SJCRH30 (cell line): ENCODE measurements at regions not wholly inside any gene's neighbourhood (a gene's known extent, or its start where the extent isn't known, plus 50 kb on each side); places are given as distances from the start of the nearest gene placed in this dataset.

ENCODE experiments used
- DNase-seq, 2 experiments: peaks; one replicate each; pipeline ENCODE4 v3.0.0-alpha.2; 2015 to 2020
- H3K27ac ChIP-seq: fragments of 250-450 bp; sonication (Bioruptor Pico); 2 replicates; pipeline ENCODE4 v1.5.1; 2020; ENCODE audit warnings: mild to moderate bottlenecking, moderate library complexity
- H3K27me3 ChIP-seq: fragments of 250-450 bp; sonication (Bioruptor Pico); 2 replicates; pipeline ENCODE4 v1.5.1; 2020; ENCODE audit warnings: mild to moderate bottlenecking, moderate library complexity
- H3K36me3 ChIP-seq: fragments of 250-450 bp; sonication (Bioruptor Pico); 2 replicates; pipeline ENCODE4 v1.5.1; 2020; ENCODE audit warnings: mild to moderate bottlenecking, moderate library complexity
- H3K4me1 ChIP-seq: fragments of 250-450 bp; sonication (Bioruptor Pico); 2 replicates; pipeline ENCODE4 v1.5.1; 2020; ENCODE audit warnings: mild to moderate bottlenecking, moderate library complexity
- H3K4me3 ChIP-seq: fragments of 250-450 bp; sonication (Bioruptor Pico); 2 replicates; pipeline ENCODE4 v1.5.1; 2020; ENCODE audit warnings: mild to moderate bottlenecking, moderate library complexity
- H3K9me3 ChIP-seq: fragments of 250-450 bp; sonication (Bioruptor Pico); replicated peaks from 2 replicates; pipeline ENCODE4 v1.5.1; 2020; ENCODE audit warnings: mild to moderate bottlenecking, moderate library complexity

DNA sequence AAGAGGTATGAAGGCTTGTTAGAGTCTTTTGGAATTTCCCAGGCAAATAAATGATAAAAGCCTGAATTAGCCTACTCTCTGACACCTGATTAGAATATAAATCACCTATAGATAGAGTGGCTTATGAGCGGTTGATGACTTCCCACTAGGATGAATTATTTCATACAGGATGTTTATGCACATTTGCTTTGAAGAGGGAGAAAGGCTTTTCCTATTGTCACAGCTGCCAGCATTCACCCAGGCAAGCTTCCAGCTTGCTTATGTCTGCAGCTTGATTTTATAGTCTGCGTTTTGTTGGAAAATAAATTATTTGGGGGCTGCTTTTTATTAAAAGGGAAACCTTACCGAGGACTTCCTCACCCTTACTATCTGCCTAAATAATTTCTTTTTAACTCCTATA, 51.3 kb upstream of the EIF2S2 start:
- no peaks in the 10 kb centered on the region for H3K4me1 ChIP-seq
- no peaks in the 10 kb centered on the region for H3K9me3 ChIP-seq
- no peak overlapping the region for H3K4me3 ChIP-seq
- H3K36me3 ChIP-seq = no peaks in the 10 kb centered on the region
- no peak overlapping the region for H3K27ac ChIP-seq
- DNase-seq = no peak
- H3K27me3 ChIP-seq = no peaks in the 10 kb centered on the region

DNA sequence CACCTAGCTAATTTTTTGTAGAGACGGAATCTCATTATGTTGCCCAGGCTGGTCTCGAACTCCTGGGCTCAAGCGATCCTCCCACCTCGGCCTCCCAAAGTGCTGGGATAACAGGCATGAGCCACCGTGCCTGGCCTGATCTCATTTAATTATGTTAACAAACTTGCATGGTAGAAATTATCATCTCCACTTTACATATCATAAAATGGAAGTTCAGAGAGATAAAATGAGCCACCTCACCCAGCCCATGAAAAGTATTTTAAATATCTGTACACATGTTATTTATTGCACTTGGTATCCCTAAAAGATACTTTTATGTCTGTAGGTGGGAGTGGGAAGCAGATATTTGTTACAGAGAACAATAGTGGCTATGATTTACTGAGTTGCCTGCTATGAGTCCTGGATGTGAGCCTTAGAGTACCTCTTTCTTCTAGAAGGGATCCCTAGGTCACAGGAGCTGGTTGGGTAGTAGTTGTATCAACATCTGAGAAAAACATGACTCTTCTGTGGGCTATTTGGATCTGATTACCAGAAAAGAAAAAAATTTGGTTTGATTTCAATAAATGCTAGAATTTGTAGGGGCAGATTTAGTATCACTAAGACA, 52.4 kb upstream of the EIF2S2 start:
- no peak overlapping the region for H3K4me3 ChIP-seq
- no peak overlapping the region for H3K27ac ChIP-seq
- H3K9me3 ChIP-seq = no peaks in the 10 kb centered on the region
- no peak for DNase-seq
- H3K27me3 ChIP-seq = no peaks in the 10 kb centered on the region
- H3K4me1 ChIP-seq = no peaks in the 10 kb centered on the region
- no peaks in the 10 kb centered on the region for H3K36me3 ChIP-seq

DNA sequence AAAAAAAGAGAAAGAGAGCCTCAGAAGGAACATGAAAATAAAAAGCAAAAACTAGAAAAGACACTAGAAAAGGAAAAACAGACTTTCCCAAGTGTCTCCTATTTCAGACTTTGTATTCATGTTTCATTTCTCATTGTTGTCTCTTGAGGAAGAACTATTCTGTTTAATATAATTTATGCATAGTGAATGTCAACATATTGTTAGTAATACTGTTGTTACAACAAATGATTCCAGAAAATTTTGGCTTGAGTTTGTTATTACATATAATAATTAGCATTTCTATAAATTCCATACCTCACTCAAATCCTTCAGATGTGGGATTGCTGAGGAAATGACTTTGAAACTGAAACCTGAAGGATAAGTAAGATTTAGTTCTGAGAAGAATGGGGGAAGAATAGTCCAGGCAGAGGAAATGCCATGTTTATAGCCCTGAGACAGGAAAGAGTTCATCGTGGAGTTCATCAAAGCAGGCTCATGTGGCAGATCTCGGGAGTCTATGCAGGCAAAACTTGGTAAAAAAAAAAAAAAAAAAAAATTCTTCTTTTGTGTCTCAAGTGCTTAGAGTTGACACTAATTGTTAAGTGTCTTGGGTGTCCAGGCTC, 53.1 kb upstream of the EIF2S2 start:
- no peaks in the 10 kb centered on the region for H3K4me1 ChIP-seq
- H3K27me3 ChIP-seq = no peaks in the 10 kb centered on the region
- no peaks in the 10 kb centered on the region for H3K9me3 ChIP-seq
- no peaks in the 10 kb centered on the region for H3K36me3 ChIP-seq
- H3K4me3 ChIP-seq = no peak overlapping the region
- no peak overlapping the region for H3K27ac ChIP-seq
- no peak for DNase-seq

DNA sequence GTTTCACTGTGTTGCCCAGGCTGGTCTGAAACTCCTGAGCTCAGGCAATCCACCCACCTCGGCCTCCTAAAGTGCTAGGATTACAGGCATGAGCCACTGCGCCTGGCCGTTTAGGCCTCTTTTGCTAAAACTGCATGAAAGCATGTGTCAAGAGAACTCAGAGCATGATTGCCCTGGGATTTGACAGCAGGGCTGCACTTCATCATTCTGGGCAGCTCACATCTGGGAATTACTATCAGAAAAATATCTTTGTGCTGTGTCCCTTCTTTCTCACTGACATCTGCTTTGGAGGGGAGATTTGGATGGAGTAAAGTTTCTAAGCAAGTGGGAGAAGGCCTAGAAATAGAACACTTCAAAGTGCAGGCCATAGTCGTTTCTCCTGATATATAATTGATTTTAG, 59.6 kb upstream of the EIF2S2 start:
- Histone ChIP-seq H3K36me3 (no peaks in the 10 kb centered on the region), H3K4me1 (no peaks in the 10 kb centered on the region), H3K9me3 (no peaks in the 10 kb centered on the region), H3K4me3 (no peak overlapping the region), H3K27me3 (no peaks in the 10 kb centered on the region), H3K27ac (no peak overlapping the region)
- no peak for DNase-seq

DNA sequence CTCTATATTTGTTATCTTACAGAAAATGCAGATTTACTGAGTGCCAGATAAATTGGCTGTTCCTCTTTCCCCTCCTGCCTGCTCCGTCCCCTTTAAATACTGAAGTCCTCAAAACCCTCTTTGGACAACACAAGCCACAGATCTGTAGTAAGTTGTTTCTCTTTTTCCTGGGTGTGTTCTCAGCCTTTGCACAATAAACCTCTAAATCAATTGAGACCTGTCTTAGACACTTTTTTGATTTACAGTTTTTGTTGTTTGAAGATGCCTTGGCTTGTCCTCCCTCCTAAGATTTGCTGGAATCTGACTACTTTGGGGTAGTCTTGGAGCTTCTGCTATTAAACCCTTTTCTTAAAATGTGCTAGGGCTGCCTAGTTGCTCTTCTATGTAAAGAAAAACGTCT, 60.9 kb upstream of the EIF2S2 start:
- Histone ChIP-seq H3K36me3 (no peaks in the 10 kb centered on the region), H3K27ac (no peak overlapping the region), H3K4me3 (no peak overlapping the region), H3K4me1 (no peaks in the 10 kb centered on the region), H3K27me3 (no peaks in the 10 kb centered on the region), H3K9me3 (no peaks in the 10 kb centered on the region)
- no peak for DNase-seq

DNA sequence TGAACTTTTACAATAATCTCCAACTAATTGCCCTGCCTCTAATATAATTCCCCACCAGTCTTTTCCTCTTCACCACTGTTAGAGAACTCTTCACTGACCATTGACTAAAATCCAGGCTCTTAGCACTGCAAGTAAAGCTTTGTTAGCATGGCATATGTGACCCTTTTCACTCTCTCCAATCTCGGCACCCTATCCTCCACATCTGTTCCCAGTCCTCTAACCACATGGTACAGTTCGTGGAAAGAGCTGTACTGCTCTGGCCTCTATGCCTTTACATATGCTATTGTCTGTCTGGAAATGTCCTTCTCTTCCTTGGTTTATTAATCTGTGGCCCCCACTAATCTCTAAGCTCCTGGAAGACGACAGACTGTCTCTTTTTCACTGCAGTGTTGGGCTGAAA, 63.0 kb upstream of the EIF2S2 start:
- H3K4me1 ChIP-seq = no peaks in the 10 kb centered on the region
- H3K4me3 ChIP-seq = no peak overlapping the region
- H3K36me3 ChIP-seq = no peaks in the 10 kb centered on the region
- DNase-seq = peak; percentile 17 to 68
- H3K27ac ChIP-seq = no peak overlapping the region
- peaks cover 4% of the 10 kb centered on the region; the same call in 1 of the 2 replicates for H3K27me3 ChIP-seq
- no peaks in the 10 kb centered on the region for H3K9me3 ChIP-seq

DNA sequence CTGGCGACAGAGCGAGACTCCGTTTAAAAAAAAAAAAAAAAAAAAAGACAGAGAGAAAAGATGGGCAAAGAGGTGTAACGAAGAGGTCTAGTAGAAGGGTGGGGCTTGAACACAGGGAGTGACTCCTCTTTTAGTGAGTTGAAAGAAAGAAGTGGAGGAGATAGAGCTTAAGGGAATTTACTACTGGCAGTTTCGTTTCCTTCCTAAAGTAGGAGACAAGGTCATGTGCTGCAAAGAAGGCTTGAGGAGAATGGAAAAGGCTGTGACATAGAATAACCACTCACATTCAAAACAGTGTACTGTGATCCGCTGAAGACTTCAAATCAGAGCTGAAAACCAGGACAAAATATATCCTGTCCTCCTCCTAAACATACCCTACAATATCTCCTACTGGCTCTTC, 63.8 kb upstream of the EIF2S2 start:
- no peaks in the 10 kb centered on the region for H3K4me1 ChIP-seq

DNA sequence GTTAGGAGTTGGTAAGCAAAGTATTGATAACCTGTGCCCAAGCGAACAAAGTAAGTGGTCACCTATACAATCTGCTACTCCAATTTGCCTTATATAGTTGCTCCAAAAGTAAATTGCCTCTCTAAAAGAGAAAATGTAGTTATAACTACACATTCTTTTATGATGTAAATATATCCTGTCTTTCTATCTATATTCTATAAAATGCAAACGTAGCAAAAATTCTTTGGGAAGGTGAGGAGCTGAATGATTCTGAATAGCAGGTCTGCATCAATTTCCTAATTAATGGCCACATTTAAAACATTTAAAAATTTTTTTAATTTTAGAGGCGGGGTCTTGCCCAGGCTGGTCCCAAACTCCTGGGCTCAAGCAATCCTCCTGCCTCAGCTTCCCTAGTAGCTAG, 64.2 kb upstream of the ASIP start:
- H3K4me3 ChIP-seq = no peak overlapping the region
- no peaks in the 10 kb centered on the region for H3K36me3 ChIP-seq

More for the DNA sequence above, 63.8 kb upstream of the EIF2S2 start:
- Histone ChIP-seq H3K36me3 (no peaks in the 10 kb centered on the region), H3K4me3 (no peak overlapping the region), H3K27ac (no peak overlapping the region), H3K9me3 (no peaks in the 10 kb centered on the region), H3K27me3 (peaks cover 9% of the 10 kb centered on the region; the same call in 1 of the 2 replicates)
- DNase-seq = no peak

DNA sequence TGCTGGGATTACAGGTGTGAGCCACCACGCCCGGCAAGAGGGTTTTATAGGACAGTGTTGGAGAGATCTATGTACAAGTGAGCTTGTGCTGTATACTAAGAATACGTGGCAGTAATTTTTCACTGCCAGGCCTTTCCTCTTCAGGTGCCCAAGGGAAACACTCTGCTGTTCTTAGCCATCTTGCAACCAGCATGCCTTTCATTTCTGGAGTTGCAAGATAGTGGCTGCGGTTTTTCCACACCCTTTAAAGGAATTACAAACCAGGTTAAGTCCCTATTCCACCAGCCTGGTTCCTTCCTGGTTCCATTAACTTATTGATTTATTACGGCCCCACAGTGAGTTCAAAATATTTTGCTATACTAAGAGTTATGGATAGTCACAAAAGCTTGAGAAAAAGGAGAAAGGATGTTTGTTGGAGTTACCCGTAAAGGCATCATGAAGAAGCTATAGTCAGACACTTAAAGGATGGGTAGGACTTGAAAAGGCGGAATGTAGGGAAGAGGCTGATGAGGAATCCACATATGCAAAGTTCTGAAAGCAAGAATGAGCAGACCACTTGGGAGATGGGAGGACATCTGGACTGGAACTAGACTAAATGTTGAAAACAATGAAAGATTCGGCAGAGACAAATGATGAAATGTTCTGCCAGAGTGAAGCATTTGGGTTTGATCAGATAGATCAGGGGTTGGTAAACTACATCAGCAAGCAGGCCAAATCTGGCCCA, 61.4 kb upstream of the ASIP start:
- H3K4me1 ChIP-seq = no peaks in the 10 kb centered on the region
- no peaks in the 10 kb centered on the region for H3K9me3 ChIP-seq
- no peak for DNase-seq
- no peak overlapping the region for H3K4me3 ChIP-seq
- peaks cover 16% of the 10 kb centered on the region for H3K27me3 ChIP-seq
- no peaks in the 10 kb centered on the region for H3K36me3 ChIP-seq
- H3K27ac ChIP-seq = no peak overlapping the region

More for the DNA sequence above, 64.2 kb upstream of the ASIP start:
- H3K27me3 ChIP-seq = peaks cover 15% of the 10 kb centered on the region
- H3K9me3 ChIP-seq = no peaks in the 10 kb centered on the region
- no peak for DNase-seq
- H3K4me1 ChIP-seq = no peaks in the 10 kb centered on the region
- H3K27ac ChIP-seq = no peak overlapping the region

DNA sequence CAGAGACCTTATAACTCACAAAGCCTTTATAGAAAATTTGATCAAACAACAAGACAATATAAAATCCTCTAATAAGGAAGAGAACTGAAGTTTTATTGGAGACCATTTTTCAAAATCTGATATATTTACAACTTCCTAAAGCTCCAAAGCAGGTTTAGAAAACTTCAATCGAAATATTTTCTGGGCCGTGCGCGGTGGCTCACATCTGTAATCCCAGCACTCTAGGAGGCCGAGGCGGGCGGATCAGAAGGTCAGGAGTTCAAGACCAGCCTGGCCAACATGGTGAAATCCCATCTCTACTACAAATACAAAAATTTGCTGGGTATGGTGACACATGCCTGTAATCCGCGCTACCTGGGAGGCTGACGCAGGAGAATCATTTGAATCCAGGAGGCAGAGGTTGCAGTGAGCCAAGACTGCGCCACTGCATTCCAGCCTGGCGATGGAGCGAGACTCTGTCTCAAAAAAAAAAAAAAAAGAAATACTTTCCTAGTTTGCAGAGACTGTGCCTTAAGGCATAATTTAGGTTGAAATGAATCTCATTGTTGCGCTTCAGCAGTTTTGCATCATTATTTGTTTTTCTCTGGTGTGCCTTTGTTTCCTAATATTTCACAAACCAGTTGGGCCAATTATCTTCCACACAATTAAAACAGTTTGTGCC, 60.6 kb upstream of the ASIP start:
- H3K27ac ChIP-seq = no peak overlapping the region
- DNase-seq = no peak

DNA sequence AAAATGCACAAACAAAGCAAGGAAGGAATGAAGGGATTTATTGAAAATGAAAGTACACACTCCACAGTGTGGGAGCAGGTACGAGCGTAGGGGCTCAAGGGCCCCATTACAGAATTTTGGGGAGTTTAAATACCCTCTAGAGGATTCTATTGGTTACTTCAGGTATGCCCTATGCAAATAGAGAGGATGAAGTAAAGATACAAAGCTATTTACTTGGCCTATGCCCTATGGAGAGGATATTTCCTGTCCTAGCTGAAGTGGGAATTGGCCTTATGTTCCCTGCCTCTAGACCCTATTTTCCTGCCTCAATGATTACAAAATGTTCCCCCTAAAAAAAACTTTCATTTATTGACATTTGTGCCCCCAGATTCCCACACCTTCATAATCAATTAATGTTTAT, 59.7 kb upstream of the ASIP start:
- no peak overlapping the region for H3K27ac ChIP-seq
- no peak for DNase-seq
- H3K4me3 ChIP-seq = no peak overlapping the region
- no peaks in the 10 kb centered on the region for H3K4me1 ChIP-seq
- H3K27me3 ChIP-seq = peaks cover 16% of the 10 kb centered on the region
- H3K9me3 ChIP-seq = no peaks in the 10 kb centered on the region
- no peaks in the 10 kb centered on the region for H3K36me3 ChIP-seq

More for the DNA sequence above, 60.6 kb upstream of the ASIP start:
- no peaks in the 10 kb centered on the region for H3K9me3 ChIP-seq
- H3K36me3 ChIP-seq = no peaks in the 10 kb centered on the region
- no peaks in the 10 kb centered on the region for H3K4me1 ChIP-seq
- H3K4me3 ChIP-seq = no peak overlapping the region
- H3K27me3 ChIP-seq = peaks cover 16% of the 10 kb centered on the region

DNA sequence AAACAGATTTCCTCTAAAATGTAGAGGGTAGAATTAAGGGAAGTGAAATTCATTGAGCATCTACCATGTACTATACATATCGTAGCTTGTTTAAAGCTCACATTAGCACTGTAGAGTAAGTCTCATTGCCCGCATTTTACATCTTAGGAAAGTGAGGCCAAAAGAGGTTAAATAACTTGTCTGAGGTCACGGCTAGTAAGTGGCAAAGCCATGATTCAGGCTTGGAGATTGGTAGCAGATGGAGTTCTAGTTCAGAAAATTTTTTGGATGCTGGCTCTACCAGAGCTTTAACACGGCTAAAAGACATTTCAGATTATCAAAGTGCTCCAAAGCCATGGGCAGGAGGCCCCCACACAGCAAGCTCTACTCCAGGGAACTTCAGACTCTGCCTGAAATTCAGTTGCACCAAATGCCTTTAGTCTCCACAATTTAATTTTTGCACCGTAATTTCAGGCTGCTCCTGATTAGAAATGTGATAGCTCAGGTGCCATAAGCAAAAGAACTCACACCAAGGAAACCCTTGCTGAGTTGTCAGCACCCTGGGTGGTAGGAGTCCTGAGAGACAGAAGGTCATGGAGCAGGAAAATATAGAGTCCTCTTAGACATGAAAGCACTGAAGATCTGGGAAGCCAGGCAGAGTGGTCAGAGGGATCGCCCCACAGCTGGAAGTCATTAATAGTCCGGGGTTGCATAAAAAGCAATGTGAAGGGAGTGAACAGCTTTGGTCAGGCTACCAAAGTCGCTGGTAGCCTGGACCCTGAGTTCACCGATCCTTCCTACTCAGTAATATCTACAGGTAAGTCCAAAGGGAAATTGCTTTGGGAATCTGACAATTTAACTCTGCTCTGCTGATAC, 55.2 kb upstream of the ASIP start:
- Histone ChIP-seq H3K4me1 (no peaks in the 10 kb centered on the region), H3K27me3 (peaks cover 12% of the 10 kb centered on the region; the same call in 1 of the 2 replicates), H3K9me3 (no peaks in the 10 kb centered on the region), H3K4me3 (no peak overlapping the region), H3K27ac (no peak overlapping the region), H3K36me3 (no peaks in the 10 kb centered on the region)
- DNase-seq = no peak

DNA sequence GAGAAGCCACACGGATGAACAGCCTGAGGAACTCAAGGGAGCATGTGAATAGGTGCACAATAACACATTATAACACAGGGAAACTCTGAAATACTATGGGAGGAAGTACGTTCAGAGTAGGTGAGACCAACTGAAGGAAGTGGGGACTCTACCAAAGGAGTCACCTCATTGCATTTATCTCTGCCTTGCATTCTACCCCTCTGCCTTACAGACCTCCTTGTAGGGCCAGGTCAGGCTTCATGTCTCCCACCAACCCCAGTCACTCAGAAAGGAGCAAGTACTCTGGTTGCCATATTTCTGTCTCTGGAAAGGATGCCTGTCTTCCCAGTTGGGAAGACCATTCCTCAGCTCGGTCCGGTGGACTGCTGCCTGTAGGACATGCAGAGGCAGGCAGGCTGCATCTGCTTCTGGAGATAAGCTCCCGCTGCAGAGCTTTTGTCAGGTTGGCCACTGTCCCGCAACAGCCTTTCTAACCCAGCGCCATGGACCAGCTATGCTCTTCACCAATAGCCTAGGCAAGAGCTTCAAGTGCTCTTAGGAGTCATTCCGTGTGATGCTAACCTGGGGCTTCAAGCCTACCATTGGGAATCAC, 51.6 kb upstream of the ASIP start:
- Histone ChIP-seq H3K9me3 (no peaks in the 10 kb centered on the region), H3K27me3 (0 out of 2 replicates have a peak, but pooled peaks cover 5% of the 10 kb centered on the region)

DNA sequence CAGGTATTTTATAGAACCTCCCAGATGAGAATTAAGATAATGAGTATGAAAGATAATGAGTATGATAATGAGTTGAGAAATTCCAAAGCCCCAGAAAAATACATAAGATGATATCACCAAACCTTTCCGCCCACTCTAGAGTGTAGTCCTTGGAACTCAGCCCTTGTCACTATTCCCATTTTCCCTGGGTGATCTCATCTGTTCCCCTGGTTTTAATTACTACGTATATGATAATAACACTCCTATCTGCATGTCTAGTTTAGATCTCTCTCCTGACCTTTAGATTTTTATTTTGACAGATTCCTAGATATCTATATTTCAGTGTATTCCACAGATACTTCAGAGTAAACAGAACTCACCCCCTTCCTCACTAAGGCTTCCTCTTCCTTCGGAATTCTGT, 51.0 kb upstream of the ASIP start:
- H3K9me3 ChIP-seq = no peaks in the 10 kb centered on the region
- H3K27me3 ChIP-seq = 0 out of 2 replicates have a peak, but pooled peaks cover 5% of the 10 kb centered on the region
- no peaks in the 10 kb centered on the region for H3K36me3 ChIP-seq

More for the DNA sequence above, 51.6 kb upstream of the ASIP start:
- no peaks in the 10 kb centered on the region for H3K36me3 ChIP-seq
- DNase-seq = no peak
- H3K27ac ChIP-seq = no peak overlapping the region
- no peaks in the 10 kb centered on the region for H3K4me1 ChIP-seq
- H3K4me3 ChIP-seq = no peak overlapping the region

More for the DNA sequence above, 51.0 kb upstream of the ASIP start:
- DNase-seq = no peak
- Histone ChIP-seq H3K27ac (no peak overlapping the region), H3K4me1 (no peaks in the 10 kb centered on the region), H3K4me3 (no peak overlapping the region)
